Activated naive CD4-positive, alpha-beta T cell treated with anti-CD3 and anti-CD28 coated beads for 36 hours (primary cell): ENCODE measurements at regions not wholly inside any gene's neighbourhood (a gene's known extent, or its start where the extent isn't known, plus 50 kb on each side); places are given as distances from the start of the nearest gene placed in this dataset.

Source experiments
- CTCF ChIA-PET: fragments of 350-600 bp; sonication (Branson Sonifier 250); formaldehyde crosslinking; loops from one replicate; lab custom pipeline; 2021; ENCODE audit warnings: antibody characterized with exemption; lab: Charles Lee
- DNase-seq: peaks from one replicate; pipeline ENCODE4 v3.0.0-alpha.2; 2020
- H3K27ac Mint-ChIP-seq: one replicate; pipeline ENCODE4 v1.8.0; 2021; ENCODE audit warnings: mild to moderate bottlenecking, mixed read lengths
- H3K27me3 Mint-ChIP-seq: one replicate; pipeline ENCODE4 v1.8.0; 2021; ENCODE audit warnings: low read depth, mixed read lengths
- H3K36me3 Mint-ChIP-seq: one replicate; pipeline ENCODE4 v1.8.0; 2021; ENCODE audit warnings: low read depth, mixed read lengths
- H3K4me1 Mint-ChIP-seq: one replicate; pipeline ENCODE4 v1.8.0; 2021; ENCODE audit warnings: low read depth, mixed read lengths
- H3K4me3 Mint-ChIP-seq: one replicate; pipeline ENCODE4 v1.8.0; 2021; ENCODE audit warnings: mild to moderate bottlenecking, moderate library complexity, mixed read lengths
- H3K9me3 Mint-ChIP-seq: one replicate; pipeline ENCODE4 v1.8.0; 2021; ENCODE audit warnings: mixed read lengths
- intact Hi-C: fragments of 100-400 bp; cut with micrococcal nuclease; formaldehyde crosslinking; loops from one replicate; pipeline ENCODE4 v1.15.1; 2023

- Mint-ChIP-seq H3K36me3 (no peaks in the 10 kb centered on the region), H3K27ac (no peak overlapping the region), H3K4me3 (no peak overlapping the region), H3K4me1 (no peaks in the 10 kb centered on the region), H3K9me3 (peaks cover 25% of the 10 kb centered on the region), H3K27me3 (no peaks in the 10 kb centered on the region)
- intact Hi-C loops, result no loop called here
- no peak for DNase-seq
- CTCF ChIA-PET, result no interaction called here
Observed at GRCh38 chr12:28905220-28905955, 243.7 kb upstream of the FAR2 start.

- H3K9me3 Mint-ChIP-seq, result peaks cover 22% of the 10 kb centered on the region
- intact Hi-C loops, result no loop called here
- H3K27ac Mint-ChIP-seq, result no peak overlapping the region
- no peak overlapping the region for H3K4me3 Mint-ChIP-seq
- no peaks in the 10 kb centered on the region for H3K4me1 Mint-ChIP-seq
- H3K36me3 Mint-ChIP-seq, result no peaks in the 10 kb centered on the region
- no peaks in the 10 kb centered on the region for H3K27me3 Mint-ChIP-seq
- DNase-seq, result no peak
- CTCF ChIA-PET, result no interaction called here
Observed at GRCh38 chr12:28908646-28909045, 240.4 kb upstream of the FAR2 start.

DNA sequence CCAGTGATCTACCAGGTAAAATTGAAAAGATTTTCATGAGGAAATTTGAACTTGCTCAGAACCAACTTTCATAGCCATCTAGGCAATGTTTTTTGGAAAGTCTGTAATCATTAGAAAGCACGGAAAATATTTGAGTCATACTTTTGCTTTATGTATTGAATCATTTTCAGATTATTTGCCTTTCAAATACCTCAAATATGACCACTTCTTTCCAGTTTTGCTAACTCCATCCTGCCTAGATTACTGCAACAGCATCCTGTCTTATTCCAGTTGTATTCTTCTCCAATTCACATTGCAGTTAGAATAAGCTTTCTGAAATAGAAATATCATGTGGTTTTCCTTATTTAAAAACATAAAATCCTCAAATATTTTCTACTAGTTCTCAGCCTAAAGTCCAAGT, 239.8 kb upstream of the FAR2 start:
- CTCF ChIA-PET, result no interaction called here
- H3K27ac Mint-ChIP-seq, result no peak overlapping the region
- intact Hi-C loops, result no loop called here
- H3K27me3 Mint-ChIP-seq, result no peaks in the 10 kb centered on the region
- peaks cover 27% of the 10 kb centered on the region for H3K9me3 Mint-ChIP-seq
- no peaks in the 10 kb centered on the region for H3K4me1 Mint-ChIP-seq
- H3K4me3 Mint-ChIP-seq, result no peak overlapping the region
- no peaks in the 10 kb centered on the region for H3K36me3 Mint-ChIP-seq
- no peak for DNase-seq

- H3K27ac Mint-ChIP-seq, result no peak overlapping the region
- H3K36me3 Mint-ChIP-seq, result no peaks in the 10 kb centered on the region
- H3K9me3 Mint-ChIP-seq, result peaks cover 8% of the 10 kb centered on the region
- DNase-seq, result no peak
- H3K4me3 Mint-ChIP-seq, result no peak overlapping the region
- CTCF ChIA-PET, result no interaction called here
- H3K27me3 Mint-ChIP-seq, result no peaks in the 10 kb centered on the region
- intact Hi-C loops, result no loop called here
- H3K4me1 Mint-ChIP-seq, result no peaks in the 10 kb centered on the region
Observed at GRCh38 chr12:28925719-28926376, 223.2 kb upstream of the FAR2 start.

- H3K27ac Mint-ChIP-seq, result no peak overlapping the region
- H3K36me3 Mint-ChIP-seq, result no peaks in the 10 kb centered on the region
- CTCF ChIA-PET, result no interaction called here
- intact Hi-C loops, result no loop called here
- H3K4me1 Mint-ChIP-seq, result no peaks in the 10 kb centered on the region
- no peaks in the 10 kb centered on the region for H3K27me3 Mint-ChIP-seq
- H3K4me3 Mint-ChIP-seq, result no peak overlapping the region
- H3K9me3 Mint-ChIP-seq, result no peaks in the 10 kb centered on the region
- no peak for DNase-seq
Observed at GRCh38 chr12:28930704-28931103, 218.4 kb upstream of the FAR2 start.

DNA sequence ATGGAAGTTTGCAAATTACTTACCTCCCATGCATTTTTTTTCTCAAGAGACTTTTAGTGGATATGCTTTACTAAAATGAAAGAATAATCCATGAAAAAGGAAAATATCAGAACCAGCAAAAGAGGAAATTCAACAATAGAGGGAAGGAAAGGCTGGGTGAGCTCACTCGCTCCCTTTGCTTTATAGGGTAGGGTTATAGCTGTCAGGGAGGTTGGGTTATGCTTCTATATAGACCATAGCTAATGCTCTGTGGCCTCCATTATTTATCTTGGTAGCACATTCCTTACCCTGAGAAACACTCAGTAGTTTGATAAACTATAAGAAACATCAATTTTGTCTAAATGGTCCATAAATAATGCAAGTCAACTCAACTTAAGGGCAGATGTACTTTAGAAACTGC, 215.9 kb upstream of the FAR2 start:
- DNase-seq, result no peak
- Mint-ChIP-seq H3K36me3 (no peaks in the 10 kb centered on the region), H3K9me3 (no peaks in the 10 kb centered on the region), H3K4me1 (no peaks in the 10 kb centered on the region), H3K27ac (no peak overlapping the region), H3K4me3 (no peak overlapping the region), H3K27me3 (no peaks in the 10 kb centered on the region)
- CTCF ChIA-PET, result no interaction called here
- intact Hi-C loops, result no loop called here

- no peak overlapping the region for H3K27ac Mint-ChIP-seq
- no peaks in the 10 kb centered on the region for H3K36me3 Mint-ChIP-seq
- no peak overlapping the region for H3K4me3 Mint-ChIP-seq
- H3K27me3 Mint-ChIP-seq, result peaks cover 2% of the 10 kb centered on the region
- DNase-seq, result no peak
- no peaks in the 10 kb centered on the region for H3K9me3 Mint-ChIP-seq
- intact Hi-C loops, result no loop called here
- H3K4me1 Mint-ChIP-seq, result no peaks in the 10 kb centered on the region
- CTCF ChIA-PET, result no interaction called here
Observed at GRCh38 chr12:28933864-28934527, 215.1 kb upstream of the FAR2 start.

DNA sequence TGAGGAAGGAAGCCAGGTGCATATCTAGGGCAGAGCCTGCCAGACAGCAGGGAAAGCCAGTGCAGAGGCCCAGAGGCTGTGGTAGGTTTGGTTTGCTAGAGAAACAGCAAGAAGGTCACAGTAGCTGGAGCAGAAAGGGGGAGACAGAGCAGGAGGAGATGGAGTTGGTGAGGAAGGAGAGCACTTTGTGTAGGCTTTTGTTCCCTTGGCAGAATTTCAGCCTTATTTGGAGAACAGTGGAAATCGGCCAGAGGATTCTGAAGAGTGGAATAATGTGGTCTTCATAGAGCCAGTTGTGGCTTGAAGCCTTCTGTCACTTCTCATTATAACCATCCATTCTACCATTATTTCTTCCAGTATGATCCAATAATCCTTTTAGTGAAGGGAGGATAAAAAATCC, 212.9 kb upstream of the FAR2 start:
- no peak overlapping the region for H3K4me3 Mint-ChIP-seq
- H3K4me1 Mint-ChIP-seq, result no peaks in the 10 kb centered on the region
- no peak overlapping the region for H3K27ac Mint-ChIP-seq
- intact Hi-C loops, result no loop called here
- no peaks in the 10 kb centered on the region for H3K36me3 Mint-ChIP-seq
- CTCF ChIA-PET, result no interaction called here
- peaks cover 2% of the 10 kb centered on the region for H3K27me3 Mint-ChIP-seq
- DNase-seq, result no peak
- no peaks in the 10 kb centered on the region for H3K9me3 Mint-ChIP-seq

DNA sequence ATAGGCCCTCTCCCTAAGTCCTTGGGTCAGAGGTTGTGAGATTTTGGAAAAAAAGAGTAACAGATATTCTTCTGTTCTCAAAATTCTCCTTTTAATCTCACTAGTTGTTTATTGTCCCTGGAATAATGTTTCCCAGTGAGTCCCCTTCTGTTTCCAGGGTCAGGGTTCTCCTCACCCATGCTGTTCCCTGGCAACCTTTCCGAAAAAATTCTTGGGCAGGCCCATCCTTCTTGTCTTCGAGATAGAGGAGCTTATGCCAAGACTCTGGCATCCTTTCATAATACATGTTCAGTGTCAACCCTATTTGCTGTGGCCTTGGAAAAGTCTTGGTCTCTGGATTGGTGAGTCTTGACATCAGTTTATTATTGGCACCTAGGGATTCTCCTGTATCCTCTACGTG, 212.4 kb upstream of the FAR2 start:
- Mint-ChIP-seq H3K9me3 (no peaks in the 10 kb centered on the region), H3K27me3 (peaks cover 2% of the 10 kb centered on the region), H3K4me3 (no peak overlapping the region), H3K4me1 (no peaks in the 10 kb centered on the region), H3K36me3 (no peaks in the 10 kb centered on the region), H3K27ac (no peak overlapping the region)
- CTCF ChIA-PET, result no interaction called here
- DNase-seq, result no peak
- intact Hi-C loops, result no loop called here

GRCh38 chr12:28937196-28937595, 211.9 kb upstream of the FAR2 start:
- no peak overlapping the region for H3K4me3 Mint-ChIP-seq
- H3K9me3 Mint-ChIP-seq, result no peaks in the 10 kb centered on the region
- no peaks in the 10 kb centered on the region for H3K4me1 Mint-ChIP-seq
- CTCF ChIA-PET, result no interaction called here
- no peak overlapping the region for H3K27ac Mint-ChIP-seq
- no peak for DNase-seq
- intact Hi-C loops, result no loop called here
- H3K36me3 Mint-ChIP-seq, result no peaks in the 10 kb centered on the region
- H3K27me3 Mint-ChIP-seq, result peaks cover 2% of the 10 kb centered on the region

- Mint-ChIP-seq H3K4me3 (no peak overlapping the region), H3K36me3 (no peaks in the 10 kb centered on the region), H3K27me3 (peaks cover 2% of the 10 kb centered on the region), H3K4me1 (no peaks in the 10 kb centered on the region), H3K27ac (no peak overlapping the region), H3K9me3 (no peaks in the 10 kb centered on the region)
- CTCF ChIA-PET, result no interaction called here
- DNase-seq, result no peak
- intact Hi-C loops, result no loop called here
Observed at GRCh38 chr12:28938056-28938455, 211.0 kb upstream of the FAR2 start.

- no peak for DNase-seq
- peaks cover 2% of the 10 kb centered on the region for H3K27me3 Mint-ChIP-seq
- no peak overlapping the region for H3K27ac Mint-ChIP-seq
- H3K9me3 Mint-ChIP-seq, result no peaks in the 10 kb centered on the region
- no peaks in the 10 kb centered on the region for H3K4me1 Mint-ChIP-seq
- intact Hi-C loops, result no loop called here
- CTCF ChIA-PET, result no interaction called here
- no peaks in the 10 kb centered on the region for H3K36me3 Mint-ChIP-seq
- H3K4me3 Mint-ChIP-seq, result no peak overlapping the region
Observed at GRCh38 chr12:28938581-28939235, 210.4 kb upstream of the FAR2 start.
